ENCODE measurements at regions not wholly inside any gene's neighbourhood (a gene's known extent, or its start where the extent isn't known, plus 50 kb on each side); places are given as distances from the start of the nearest gene placed in this dataset.

DNA sequence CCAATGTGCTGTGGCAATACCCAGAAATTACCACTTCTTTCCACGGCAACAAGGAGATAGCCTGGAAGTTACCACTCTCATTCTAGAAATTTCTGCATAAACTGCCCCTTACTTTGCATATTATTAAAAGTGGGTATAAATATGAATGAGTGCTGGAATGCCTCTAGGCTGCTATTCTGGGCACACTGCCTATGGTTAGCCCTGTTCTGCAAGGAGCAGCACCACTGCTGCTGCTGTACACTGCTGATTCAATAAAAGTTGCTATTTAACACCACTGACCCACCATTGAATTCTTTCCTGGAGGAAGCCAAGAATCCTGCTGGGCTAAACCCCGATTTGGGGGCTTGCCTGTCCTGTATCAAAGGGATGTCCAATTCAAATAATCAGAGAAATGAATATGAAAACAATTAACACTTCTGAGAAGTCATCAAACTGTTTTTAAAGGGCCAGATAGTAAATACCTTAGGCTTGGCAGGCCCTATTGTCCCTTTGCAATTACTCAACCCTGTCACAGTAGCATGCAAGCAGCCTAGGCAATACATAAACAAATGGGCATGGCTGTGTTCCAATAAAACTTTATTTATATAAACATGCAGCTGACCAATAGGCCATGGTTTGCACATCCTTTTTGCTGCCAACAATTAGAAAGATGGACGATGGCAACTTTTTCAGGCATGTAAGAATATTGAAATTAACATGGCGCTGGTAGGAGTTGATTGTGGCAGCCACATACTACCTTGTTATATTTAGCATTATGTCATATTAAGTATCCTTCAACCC lies 369.4 kb upstream of the B3GALT2 start:
- DNase-seq = no peak

DNA sequence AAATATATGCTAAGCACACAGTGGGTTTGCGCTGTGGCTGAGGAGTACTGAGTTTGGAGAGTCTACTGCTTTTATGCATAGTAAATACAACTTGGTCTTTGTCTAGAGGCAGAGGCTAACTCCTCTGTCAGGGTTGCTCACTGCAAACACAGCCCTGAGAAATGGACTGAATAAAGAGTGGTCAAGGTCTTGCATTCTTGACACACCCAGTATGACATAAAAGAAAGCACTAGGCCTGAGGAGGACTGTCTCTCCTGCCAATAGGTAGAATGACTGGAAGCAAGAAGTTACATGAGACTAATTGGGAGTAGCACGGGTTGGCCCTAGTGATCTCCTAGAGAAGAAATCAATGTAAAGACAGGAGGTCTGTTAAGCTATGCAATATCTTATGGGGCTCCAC lies 367.2 kb upstream of the B3GALT2 start:
- no peak for DNase-seq

DNA sequence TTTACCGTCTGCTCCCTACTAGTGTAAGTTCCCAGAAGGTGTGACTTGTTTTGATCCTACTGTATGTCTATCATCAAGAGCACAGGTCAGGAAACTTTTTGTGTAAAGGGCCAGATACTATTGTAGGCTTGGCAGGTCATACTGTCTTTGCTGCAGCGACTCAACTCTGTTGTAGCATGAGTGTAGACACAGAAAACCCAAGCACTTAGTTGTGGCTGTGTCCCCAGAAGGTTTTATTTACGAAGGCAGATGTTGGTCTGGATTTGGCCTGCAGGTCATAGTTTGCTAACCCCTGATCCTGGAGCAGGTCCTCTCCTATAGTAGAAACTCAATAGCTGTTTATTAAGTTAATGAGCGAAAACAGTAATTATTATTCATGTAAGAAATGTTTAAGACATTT lies 365.9 kb upstream of the B3GALT2 start:
- no peak for DNase-seq

DNA sequence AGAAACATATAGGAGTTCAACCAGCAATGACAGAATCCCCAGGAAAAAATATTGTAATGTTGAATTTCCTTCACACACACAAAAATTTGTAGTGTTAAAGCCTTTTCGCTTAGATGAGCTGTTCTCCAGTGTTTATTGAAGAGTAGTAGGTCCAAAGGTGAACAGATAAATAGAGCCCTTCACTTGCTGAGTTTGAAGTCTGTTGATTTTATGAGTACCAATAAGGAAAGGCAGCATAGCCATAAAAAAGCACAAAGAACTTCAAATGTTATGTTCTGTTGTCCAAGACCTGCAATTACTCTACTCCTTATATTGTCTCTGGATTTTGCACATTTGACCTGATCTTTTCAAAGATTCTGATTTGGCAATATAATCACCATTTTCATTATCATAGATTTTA lies 362.7 kb upstream of the B3GALT2 start:
- no peak for DNase-seq

DNA sequence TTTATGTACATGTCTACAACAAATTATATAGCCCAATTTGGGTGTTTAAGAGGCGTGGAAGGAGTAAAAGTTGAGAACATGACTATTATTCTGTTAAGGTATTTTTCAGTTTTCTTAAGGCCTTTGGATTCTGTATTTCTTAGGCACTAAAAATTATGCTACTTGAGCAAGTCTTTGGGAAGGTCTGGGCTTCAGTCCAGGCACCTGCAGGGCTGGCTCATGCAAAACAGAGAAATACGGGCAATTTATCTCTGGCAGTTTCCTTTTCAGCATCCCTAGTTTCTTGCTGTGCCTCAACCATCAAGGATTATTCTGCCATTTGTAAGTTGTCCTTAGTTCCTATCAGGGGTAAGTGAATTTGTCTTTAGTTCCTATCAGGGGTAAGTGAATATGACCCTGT lies 358.8 kb upstream of the B3GALT2 start:
- DNase-seq = no peak

DNA sequence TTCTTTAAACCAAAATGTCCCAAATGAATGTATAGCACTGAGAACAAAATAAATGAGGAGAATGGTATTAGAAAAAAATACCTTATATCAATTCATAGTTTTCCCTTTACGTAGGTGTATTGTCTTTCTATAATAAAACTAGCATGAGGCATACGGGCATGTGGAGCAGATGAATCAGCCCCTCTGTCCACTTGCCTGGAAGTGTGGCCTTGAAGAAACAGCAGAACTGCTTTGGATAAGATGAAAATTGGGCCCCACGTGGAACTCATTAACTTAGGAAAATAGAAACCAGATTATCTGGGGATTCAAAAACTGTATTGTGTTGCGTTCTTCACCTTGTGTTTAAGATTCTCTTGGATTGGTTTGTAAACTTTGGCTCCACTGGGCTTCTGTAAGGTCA lies 356.8 kb upstream of the B3GALT2 start:
- no peak for DNase-seq

DNA sequence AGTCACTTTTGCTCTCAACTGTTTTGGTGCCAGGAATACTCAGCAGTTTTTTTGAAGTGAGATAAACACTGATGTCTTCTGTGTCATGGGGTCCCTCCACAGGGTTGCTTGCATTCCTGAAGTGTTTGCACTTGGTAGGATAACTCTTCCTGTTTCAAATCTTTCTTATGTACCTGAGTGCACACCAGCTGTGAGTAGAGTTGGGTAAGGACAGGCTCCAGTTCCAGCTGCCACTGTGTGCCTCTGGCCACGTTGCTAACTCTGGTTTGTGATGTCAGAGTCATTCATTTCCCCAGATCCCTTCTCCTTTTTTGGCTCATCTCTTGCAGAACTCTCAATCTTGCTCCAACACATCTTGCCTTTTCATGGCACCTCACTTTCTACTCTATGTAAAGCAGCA lies 356.3 kb upstream of the B3GALT2 start:
- peak; percentile 63 for DNase-seq

DNA sequence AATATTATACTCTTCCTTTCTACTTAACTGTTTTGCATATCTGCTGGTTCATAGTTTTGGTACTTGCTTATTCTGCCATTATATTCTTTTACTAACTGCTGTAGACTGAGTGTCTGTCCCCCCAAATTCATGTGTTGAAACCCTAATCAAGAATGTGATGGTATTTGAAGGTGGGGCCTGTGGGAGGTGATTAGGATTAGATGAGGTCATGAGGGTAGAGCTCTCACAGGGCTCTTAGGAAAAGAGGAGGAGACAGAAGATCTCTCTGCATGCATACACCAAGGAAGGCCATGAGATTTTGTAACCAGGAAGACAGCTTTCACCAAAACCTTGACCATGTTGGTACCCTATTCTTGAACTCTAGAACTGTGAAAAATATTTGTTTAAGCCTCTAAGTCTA lies 354.1 kb upstream of the B3GALT2 start:
- no peak for DNase-seq

DNA sequence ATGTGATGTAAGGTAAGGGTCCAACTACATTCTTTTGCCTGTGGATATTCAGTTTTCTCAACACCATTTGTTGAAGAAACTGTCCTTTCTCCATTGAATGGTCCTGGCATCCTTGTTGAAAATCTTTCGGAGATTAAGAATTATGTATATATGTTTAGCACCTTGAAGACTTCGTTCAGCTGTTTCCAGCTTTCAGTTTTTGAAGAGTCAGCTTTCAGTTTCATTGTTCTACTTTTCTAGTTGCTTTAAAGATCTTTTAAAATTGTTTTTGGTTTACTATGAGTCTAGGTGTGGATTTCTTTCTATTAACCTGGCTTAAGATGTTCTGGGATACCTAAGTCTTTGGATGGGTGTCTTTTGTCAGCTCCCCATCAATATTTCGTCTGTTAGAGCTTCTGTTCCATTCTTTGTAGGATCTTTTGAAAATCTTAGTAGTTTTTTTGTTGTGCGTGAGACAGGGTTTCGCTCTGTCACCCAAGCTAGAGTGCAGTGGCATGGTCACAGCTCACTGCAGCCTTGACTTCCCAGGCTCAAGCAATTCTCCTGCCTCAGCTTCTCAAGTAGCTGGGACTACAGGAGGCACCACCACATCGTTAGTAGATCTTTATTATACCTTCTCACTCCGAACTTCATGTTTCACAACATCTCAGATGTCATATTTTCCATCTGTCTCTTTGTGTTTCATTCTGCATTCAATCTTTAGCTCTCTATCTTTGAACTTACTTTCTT lies 353.5 kb upstream of the B3GALT2 start:
- no peak for DNase-seq

DNA sequence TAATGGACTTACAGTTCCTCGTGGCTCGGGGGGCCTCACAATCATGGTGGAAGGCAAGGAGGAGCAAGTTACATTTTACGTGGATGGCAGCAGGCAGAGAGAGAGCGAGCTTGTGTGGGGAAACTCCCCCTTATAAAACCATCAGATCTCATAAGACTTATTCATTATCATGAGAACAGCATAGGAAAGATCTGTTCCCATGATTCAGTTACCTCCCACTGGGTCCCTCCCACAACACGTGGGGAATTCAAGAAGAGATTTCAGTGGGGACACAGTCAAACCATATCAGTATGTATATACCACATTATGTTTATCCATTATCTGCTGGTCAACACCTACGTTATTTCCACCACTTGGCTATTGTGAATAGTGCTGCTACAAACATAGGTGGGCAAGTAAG lies 352.3 kb upstream of the B3GALT2 start:
- no peak for DNase-seq

DNA sequence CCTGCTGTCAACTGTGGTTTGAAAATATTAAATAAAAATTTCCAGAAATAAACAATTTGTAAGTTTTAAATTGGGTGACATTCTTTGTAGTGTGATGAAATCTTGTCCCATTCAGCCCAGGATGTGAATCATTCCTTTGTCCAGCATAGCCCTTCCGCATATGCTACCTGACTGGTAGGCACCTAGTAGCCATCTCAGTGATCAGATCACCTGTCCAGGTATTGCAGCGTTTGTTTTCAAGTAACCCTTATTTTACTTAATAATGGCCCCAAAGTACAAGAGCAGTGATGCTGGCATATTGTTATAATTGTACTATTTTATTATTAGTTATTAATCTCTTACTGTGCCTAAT lies 351.6 kb upstream of the B3GALT2 start:
- no peak for DNase-seq

DNA sequence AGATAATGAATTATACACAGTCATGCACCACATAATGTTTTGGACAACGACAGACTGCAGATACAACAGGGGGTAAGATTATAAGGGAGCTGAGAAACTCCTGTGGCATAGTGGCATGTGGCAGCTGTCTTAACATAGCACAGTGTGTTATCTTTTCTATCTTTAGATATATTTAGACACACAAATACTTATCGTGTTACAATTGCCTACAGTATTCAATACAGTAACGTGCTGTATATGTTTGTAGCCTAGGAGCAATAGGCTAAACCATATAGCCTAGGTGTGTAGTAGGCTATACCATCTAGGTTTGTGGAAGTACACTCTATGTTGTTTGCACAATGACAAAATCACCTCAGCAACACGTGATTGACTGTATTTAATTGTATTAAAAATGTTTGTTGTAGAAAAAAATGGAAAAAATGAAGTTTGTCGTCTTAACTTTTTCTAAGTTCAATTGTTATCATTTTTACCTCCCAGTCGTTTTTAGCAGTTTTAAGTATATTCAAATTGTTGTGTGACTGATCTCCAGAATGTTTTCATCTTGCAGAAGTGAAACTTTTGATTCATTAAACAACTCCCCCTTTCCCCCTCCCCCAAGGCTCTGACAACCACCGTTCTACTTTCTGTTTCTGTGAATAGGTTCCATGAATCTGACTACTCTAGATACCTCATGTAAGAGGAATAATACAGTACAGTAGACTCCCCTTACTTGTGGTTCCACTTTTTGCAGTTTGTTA lies 351.0 kb upstream of the B3GALT2 start:
- DNase-seq = peak; percentile 88

DNA sequence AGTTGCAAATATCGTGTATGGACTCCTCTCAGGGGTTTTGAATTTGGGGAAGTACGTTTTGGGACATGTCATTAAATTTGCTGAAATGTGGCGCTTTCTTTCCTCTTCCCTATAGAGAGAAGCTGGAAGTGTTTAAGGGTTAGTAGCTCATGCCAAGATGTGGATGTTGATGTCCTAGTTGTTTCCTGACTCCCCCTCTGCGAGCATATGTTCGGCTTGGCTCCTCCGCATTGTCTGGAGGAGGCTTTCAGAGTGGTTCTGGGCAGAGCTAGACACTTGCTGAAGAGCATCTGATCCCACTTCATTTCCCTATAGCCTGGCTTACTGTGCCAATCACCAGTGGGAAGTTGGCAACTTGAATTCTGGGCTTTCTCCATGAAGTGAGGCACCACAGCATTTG lies 347.4 kb upstream of the B3GALT2 start:
- no peak for DNase-seq

DNA sequence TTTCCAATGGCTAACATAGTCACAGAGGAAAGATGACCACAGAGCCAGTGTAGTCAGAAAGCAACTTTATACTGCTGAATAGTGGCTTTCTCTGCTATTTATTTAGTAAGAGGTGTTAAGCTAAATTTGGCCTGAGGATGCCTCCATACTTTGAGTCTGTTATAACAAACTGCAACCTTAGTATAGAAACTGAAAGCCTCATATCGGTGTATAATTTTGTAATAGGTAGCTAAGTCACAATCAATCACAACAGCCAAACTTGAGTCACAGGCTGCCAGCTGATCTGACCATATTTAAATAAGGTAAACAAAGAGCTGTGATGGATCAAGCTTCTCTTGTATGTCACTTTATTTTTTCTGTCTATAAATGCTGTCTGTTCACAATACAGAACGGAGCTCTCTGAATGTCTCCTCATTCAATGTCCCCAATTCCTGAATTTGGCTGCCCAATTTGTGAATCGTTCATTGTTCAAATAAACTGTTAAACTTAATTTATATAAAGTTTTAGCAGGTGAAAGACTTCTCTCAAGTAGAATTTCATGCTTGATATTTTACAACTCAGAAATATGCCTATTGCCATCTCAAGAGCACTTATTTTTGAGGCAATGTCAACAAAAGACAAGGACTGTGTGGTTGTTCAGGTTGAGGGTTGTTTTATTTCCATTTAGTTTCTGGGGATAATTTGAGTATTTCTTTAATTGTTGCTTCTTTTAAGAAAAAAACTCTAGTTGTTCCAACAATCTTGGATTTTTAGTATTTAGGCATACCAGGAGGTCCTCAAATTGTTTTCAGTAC lies 339.7 kb upstream of the B3GALT2 start:
- DNase-seq = no peak

DNA sequence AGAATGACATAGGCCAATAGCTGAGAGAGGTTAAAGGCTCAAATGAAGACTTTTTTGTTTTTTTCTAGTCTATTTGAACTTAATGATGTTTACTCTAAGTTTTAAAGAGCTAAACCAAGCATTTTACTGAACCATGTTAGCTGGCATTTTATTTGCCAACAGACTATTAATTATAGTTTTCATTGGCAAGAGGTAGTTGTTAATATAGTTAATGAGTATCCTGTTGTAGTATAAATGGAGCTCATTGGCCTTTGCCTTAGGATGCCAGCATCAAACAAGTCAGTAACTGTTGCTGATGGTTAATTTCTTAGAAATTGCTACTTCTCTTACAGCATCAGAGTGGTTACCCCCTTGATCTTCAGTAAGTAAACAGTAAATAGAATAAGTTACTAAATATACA lies 339.0 kb upstream of the B3GALT2 start:
- DNase-seq = no peak

DNA sequence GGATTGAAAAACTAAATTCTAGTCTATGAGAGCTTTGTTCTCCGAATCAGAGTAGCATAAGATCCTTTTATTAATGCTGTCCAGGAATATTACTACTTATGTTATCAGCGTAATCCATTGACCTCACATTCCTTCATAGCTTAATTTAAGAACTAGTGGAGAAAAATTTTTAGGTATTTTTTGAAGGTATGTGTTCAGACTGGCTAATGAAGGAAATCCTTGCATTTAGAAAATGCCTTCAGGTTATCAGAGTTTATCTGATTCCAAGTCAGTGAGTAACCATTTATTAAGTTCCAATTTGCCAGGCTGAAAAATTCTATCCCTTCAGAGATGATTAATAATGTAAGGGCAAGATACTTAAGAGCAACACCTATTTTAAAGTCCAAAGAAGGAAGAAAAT lies 338.2 kb upstream of the B3GALT2 start:
- no peak for DNase-seq

DNA sequence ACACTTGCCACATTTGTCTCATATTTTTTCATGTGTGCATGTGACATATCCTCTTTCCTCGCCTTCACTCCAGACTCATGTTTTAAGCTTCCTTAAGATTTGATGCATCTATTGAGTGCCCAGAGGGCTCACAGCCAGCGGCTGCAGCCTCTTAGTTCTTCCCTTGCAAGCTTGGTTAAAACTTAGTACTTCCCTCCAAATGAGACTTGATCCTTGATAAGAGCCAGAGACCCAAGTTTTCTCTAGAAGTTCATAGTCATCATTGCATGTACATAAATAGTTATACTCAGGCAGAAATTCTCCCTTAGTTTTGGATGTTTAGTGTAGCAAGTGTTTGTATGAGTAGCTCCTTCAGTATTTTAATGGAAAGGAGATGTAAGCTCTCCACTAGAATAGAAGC lies 337.6 kb upstream of the B3GALT2 start:
- no peak for DNase-seq

DNA sequence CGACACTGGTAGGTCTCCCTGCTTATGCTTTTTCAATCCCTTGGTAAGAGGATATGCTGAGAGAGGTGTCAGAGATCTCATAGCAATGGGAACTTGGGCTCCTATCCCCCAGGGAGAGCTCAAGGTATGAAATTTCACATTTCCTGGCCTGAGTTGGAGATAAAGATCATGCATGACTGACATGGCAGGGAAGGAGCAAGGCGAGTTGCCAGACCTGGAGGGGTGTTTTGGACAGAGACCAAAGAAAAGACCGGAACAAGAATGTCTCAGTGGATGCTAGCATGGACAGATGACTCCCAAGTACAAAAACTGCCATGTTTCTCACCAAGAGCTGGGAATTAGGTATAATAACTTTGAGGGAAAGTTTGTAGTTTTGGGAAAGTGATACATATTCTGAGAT lies 334.1 kb upstream of the B3GALT2 start:
- DNase-seq = no peak

DNA sequence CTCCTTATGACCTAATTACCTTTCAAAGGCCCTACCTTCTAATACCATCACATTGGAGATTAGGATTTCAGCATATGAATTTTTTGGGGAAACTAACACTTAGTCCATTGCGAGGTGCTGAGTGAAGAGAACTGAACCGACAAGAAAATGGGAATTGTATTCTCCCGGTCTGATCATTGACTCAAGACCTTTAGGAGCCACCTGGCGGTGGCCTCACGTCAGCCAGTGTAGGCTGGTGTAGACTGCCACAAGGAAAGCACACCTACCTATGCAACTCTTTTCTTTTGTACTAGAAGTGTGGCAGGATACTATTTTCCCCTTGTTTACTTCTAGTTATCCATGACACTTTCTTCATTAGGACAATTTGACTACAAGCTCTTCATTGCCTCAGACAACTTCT lies 333.5 kb upstream of the B3GALT2 start:
- no peak for DNase-seq

DNA sequence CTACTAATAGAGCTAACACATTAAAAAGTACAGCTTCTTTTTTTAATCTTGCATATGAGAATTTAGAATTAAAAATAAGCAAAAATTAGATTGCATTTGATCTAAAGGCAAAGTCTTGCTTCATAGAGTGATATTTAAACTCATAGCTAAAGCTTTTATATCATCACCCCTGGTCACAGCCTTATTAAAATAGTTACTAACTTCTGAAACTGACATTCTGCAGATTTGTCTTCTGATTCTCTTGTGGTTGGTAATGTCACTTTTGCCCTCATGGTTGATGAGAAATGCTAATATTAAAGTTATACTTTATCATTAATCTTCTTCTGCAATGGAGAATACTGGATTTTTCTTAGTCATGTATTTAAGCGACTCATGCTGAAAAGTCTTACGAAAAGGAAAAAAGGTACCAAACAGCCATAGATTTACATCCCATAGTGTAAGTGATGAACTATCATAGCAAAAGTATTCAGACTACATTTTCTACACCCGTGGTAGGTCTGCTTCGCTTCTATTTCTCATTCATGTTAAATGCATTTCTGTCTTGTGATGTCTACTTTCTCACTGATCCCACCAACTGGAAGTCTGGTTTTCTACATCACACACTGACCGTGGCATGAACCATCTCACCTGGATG lies 330.5 kb upstream of the B3GALT2 start:
- DNase-seq = no peak

DNA sequence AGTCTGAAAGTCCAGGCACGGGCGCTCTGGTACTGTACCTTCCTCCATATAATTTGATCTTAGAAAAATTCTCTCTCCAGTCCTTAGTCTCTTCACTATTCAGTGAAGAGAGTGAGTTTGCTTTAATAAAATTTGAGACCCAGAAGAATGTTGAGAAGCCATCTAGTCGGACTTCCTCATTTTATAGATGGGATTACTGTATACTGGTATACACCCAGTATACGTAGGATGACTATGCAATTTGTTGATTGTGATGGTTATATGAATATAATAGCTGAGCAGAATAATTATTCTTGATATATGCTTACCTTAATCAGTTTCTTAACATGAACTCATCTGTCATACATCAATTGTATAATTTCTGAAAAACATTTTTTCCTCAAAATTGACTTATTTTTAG lies 328.0 kb upstream of the B3GALT2 start:
- peak; percentile 6 for DNase-seq

DNA sequence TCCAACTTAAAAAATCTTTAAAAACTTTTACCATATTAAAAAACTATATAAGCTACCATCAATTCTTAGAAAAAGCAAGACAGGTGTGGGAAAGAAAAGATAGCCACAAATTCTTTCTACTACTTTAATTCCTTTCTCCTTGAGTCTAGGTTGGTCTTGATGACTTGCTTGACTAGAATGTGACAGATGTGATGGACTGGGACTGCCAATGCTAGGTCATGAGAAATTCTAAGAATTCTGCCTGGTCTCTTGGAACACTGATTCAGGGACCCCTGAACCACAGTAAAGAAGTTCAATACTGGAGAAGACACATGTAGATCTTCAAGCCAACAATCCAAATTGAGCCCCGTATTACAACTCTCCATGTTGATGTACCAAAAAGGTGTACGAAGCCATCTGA lies 326.6 kb upstream of the B3GALT2 start:
- DNase-seq = no peak

DNA sequence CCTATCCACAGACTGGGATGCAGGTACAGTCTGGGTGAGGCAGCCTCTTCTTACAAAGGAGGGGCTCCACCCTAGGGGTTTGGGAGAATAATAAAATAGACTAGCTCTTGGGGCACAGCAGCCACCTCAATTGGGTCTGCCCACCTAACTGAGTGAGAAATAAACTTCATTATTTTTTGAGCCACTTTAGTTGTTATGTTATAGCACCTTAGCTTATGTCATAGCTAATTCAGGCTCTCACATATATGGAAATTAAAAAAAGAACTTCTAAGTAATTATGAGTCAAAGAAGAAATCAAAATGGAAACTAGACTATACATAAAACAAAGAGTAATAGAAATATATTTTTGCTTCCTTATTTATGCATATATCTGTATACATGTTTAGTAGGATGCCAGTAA lies 318.5 kb upstream of the B3GALT2 start:
- no peak for DNase-seq
